ENCODE measurements at regions not wholly inside any gene's neighbourhood (a gene's known extent, or its start where the extent isn't known, plus 50 kb on each side); places are given as distances from the start of the nearest gene placed in this dataset.

DNA sequence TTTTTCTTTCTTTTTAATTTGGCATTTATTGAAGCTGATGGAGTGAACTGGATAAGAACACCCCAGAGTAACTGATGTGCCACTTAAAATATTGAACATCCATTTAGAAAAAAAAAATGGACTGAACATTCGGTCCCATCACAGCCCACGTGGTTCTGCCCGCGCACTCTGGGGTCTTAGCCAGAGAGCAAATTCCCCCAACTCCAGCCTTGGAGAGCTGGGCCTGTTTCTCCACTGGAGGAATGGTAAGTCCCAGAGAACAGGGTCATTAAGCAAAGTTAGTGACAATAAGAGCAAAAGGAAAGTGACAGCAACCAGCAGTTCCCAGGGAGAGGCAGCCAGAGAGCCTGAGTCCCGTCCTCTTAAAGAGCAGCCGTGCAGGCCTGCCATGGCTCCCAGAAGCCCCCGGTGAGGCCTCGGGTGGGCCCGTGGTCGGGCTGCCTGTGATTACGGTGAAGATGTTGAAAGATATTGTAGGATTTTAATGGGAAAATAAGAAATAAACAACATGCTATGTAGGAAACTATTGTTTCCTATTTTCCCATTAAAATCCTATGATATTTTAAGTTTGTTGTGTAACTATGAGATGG lies 487.9 kb upstream of the MKI67 start:
- Histone ChIP-seq H3K4me1 (ENCODE audit: control insufficient read depth in 1 of 2, insufficient read depth in 2 of 2, low read depth in 1 of 2, low read length in 1 of 2) (no peaks in the 10 kb centered on the region; a peak in 1 of 4 replicates), H3K9me2 (no peaks in the 10 kb centered on the region), H3K4me3 (ENCODE audit: low read depth in 2 of 2, low read length in 1 of 2) (no peak overlapping the region), H3K36me3 (replicated peaks in 1 of 2; ENCODE audit: control insufficient read depth in 1 of 2, insufficient read depth in 2 of 2, low read length in 1 of 2) (no peaks in the 10 kb centered on the region), H3K27ac (ENCODE audit: low read depth in 2 of 2, low read length in 1 of 2) (no peak overlapping the region), H3K9ac (no peak overlapping the region), H4K20me1 (ENCODE audit: insufficient read depth) (no peaks in the 10 kb centered on the region), H3K27me3 (ENCODE audit: insufficient read depth) (no peaks in the 10 kb centered on the region), H3K79me2 (ENCODE audit: insufficient read depth) (no peaks in the 10 kb centered on the region), H3K4me2 (no peak overlapping the region), H3K9me3 (0 out of 2 replicates have a peak, but pooled peaks cover 3% of the 10 kb centered on the region), H3F3A (replicated peaks; ENCODE audit: insufficient read depth) (no peaks in the 10 kb centered on the region), H2AFZ (ENCODE audit: low read depth) (no peak overlapping the region)
- WGBS (ENCODE audit: low lambda C conversion rate): 44% methylated on average over 11 of the region's 11 CpGs
- CTCF ChIA-PET: no interaction called here
- no peak for DNase-seq
- POLR2A ChIA-PET: no interaction called here
- no peak for TF ChIP-seq GATA2 (CRISPR knock-in tag; IDR thresholded peaks at IDR 0.05)
- TF ChIP-seq RXRA (IDR thresholded peaks at IDR 0.05; ENCODE audit: borderline replicate concordance, low read depth): no peak
- TF ChIP-seq SMC3 (IDR thresholded peaks at IDR 0.05; ENCODE audit: low read depth, low read length): no peak
- TF ChIP-seq, protein P1, sequence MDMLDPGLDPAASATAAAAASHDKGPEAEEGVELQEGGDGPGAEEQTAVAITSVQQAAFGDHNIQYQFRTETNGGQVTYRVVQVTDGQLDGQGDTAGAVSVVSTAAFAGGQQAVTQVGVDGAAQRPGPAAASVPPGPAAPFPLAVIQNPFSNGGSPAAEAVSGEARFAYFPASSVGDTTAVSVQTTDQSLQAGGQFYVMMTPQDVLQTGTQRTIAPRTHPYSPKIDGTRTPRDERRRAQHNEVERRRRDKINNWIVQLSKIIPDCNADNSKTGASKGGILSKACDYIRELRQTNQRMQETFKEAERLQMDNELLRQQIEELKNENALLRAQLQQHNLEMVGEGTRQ (IDR thresholded peaks at IDR 0.05; ENCODE audit: borderline replicate concordance, low read depth, low read length): no peak

DNA sequence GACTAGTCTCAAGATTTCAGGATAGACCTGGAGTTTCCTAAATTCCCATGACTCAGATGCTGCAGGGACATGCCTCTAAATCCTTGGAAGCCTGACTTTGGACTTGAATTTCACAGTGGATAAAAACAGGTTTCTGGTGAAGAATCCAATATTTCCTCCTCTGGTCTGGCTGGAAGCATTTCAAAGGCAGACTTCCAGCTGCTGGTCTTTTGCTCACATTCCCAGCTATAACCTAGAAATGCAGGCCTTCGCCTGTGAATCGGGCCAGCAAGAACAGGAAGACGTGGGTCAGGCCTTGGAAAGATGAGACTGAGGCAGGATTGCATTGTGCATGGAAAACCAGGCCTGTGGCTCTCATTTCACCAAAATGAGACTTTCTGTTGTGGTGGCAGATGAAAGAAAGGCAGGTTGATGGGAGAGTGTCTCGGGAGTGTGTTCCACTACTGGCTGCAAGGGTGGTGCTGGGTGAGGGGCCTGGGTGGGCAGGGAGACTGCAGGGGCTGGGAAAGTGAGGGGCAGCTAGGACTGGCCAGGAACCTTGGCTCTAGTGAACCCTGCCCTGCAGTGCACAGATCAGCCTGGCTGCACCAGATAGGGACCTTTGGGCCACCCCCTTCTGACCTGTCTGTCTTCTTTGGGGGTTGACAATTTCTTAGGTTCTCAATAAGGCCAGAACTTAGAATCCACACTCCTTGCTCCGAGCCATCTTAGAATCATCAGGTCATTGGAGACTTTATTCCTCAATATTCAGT lies 488.8 kb upstream of the MKI67 start:
- Histone ChIP-seq H3K4me3 (ENCODE audit: low read depth in 2 of 2, low read length in 1 of 2) (no peak overlapping the region), H3K9me3 (0 out of 2 replicates have a peak, but pooled peaks cover 3% of the 10 kb centered on the region), H3K9me2 (no peaks in the 10 kb centered on the region), H2AFZ (ENCODE audit: low read depth) (no peak overlapping the region), H4K20me1 (ENCODE audit: insufficient read depth) (no peaks in the 10 kb centered on the region), H3K27ac (ENCODE audit: low read depth in 2 of 2, low read length in 1 of 2) (no peak overlapping the region), H3K79me2 (ENCODE audit: insufficient read depth) (no peaks in the 10 kb centered on the region), H3F3A (replicated peaks; ENCODE audit: insufficient read depth) (no peaks in the 10 kb centered on the region), H3K27me3 (ENCODE audit: insufficient read depth) (no peaks in the 10 kb centered on the region), H3K36me3 (replicated peaks in 1 of 2; ENCODE audit: control insufficient read depth in 1 of 2, insufficient read depth in 2 of 2, low read length in 1 of 2) (no peaks in the 10 kb centered on the region), H3K4me2 (no peak overlapping the region), H3K9ac (no peak overlapping the region), H3K4me1 (ENCODE audit: control insufficient read depth in 1 of 2, insufficient read depth in 2 of 2, low read depth in 1 of 2, low read length in 1 of 2) (no peaks in the 10 kb centered on the region)
- POLR2A ChIA-PET: no interaction called here
- WGBS (ENCODE audit: low lambda C conversion rate): 11% methylated on average over 5 of the region's 5 CpGs
- CTCF ChIA-PET: no interaction called here
- DNase-seq: no peak
- TF ChIP-seq, protein P2, sequence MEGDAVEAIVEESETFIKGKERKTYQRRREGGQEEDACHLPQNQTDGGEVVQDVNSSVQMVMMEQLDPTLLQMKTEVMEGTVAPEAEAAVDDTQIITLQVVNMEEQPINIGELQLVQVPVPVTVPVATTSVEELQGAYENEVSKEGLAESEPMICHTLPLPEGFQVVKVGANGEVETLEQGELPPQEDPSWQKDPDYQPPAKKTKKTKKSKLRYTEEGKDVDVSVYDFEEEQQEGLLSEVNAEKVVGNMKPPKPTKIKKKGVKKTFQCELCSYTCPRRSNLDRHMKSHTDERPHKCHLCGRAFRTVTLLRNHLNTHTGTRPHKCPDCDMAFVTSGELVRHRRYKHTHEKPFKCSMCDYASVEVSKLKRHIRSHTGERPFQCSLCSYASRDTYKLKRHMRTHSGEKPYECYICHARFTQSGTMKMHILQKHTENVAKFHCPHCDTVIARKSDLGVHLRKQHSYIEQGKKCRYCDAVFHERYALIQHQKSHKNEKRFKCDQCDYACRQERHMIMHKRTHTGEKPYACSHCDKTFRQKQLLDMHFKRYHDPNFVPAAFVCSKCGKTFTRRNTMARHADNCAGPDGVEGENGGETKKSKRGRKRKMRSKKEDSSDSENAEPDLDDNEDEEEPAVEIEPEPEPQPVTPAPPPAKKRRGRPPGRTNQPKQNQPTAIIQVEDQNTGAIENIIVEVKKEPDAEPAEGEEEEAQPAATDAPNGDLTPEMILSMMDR (IDR thresholded peaks at IDR 0.05): no peak

DNA sequence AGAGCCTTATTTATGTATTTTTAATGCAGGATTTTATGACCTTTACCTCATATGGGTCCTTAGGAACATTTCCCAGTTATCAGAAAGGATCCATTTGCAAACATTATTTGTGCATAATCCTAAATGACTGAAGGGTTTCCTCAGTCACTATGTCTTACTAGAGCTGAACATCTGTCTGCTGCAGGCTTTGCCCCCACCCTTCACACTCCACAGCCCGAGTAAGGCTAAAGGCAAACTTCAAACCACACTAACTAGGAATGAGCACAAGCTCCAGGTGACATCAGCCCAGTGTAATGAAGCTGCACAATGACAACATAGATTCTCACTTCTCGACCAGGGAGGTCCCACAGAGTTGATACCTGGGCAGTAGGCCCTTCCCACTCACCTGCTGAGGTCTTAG lies 491.3 kb upstream of the MKI67 start:
- H3K9ac ChIP-seq: no peak overlapping the region
- no peak overlapping the region for H3K27ac ChIP-seq (ENCODE audit: low read depth in 2 of 2, low read length in 1 of 2)
- H3K4me3 ChIP-seq (ENCODE audit: low read depth in 2 of 2, low read length in 1 of 2): no peak overlapping the region
- H3F3A ChIP-seq (replicated peaks; ENCODE audit: insufficient read depth): no peaks in the 10 kb centered on the region
- no peaks in the 10 kb centered on the region for H4K20me1 ChIP-seq (ENCODE audit: insufficient read depth)
- TF ChIP-seq GABPA (IDR thresholded peaks at IDR 0.05; ENCODE audit: low read depth) (no peak), NFIC (IDR thresholded peaks at IDR 0.05; ENCODE audit: borderline replicate concordance) (no peak), TCF12 (IDR thresholded peaks at IDR 0.05) (no peak), FOSL2 (IDR thresholded peaks at IDR 0.05; ENCODE audit: borderline replicate concordance, low read depth) (no peak), MXI1 (IDR thresholded peaks at IDR 0.05; ENCODE audit: low read depth, low read length) (no peak), POLR2AphosphoS5 (IDR thresholded peaks at IDR 0.05; ENCODE audit: low read depth, low read length) (no peak), MEF2A (IDR thresholded peaks at IDR 0.05; ENCODE audit: borderline replicate concordance, low read depth) (no peak), ELF1 (IDR thresholded peaks at IDR 0.05) (no peak), RFX5 (IDR thresholded peaks at IDR 0.05; ENCODE audit: low read length) (no peak)
- TF ChIP-seq, protein P3, sequence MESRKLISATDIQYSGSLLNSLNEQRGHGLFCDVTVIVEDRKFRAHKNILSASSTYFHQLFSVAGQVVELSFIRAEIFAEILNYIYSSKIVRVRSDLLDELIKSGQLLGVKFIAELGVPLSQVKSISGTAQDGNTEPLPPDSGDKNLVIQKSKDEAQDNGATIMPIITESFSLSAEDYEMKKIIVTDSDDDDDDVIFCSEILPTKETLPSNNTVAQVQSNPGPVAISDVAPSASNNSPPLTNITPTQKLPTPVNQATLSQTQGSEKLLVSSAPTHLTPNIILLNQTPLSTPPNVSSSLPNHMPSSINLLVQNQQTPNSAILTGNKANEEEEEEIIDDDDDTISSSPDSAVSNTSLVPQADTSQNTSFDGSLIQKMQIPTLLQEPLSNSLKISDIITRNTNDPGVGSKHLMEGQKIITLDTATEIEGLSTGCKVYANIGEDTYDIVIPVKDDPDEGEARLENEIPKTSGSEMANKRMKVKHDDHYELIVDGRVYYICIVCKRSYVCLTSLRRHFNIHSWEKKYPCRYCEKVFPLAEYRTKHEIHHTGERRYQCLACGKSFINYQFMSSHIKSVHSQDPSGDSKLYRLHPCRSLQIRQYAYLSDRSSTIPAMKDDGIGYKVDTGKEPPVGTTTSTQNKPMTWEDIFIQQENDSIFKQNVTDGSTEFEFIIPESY (IDR thresholded peaks at IDR 0.05; ENCODE audit: borderline replicate concordance, low read depth): no peak
- no peaks in the 10 kb centered on the region for H3K9me3 ChIP-seq
- H3K9me2 ChIP-seq: no peaks in the 10 kb centered on the region
- no peaks in the 10 kb centered on the region for H3K79me2 ChIP-seq (ENCODE audit: insufficient read depth)
- H3K4me1 ChIP-seq (ENCODE audit: control insufficient read depth in 1 of 2, insufficient read depth in 2 of 2, low read depth in 1 of 2, low read length in 1 of 2): no peaks in the 10 kb centered on the region
- no peak overlapping the region for H3K4me2 ChIP-seq
- no peak overlapping the region for H2AFZ ChIP-seq (ENCODE audit: low read depth)
- POLR2A ChIA-PET: no interaction called here
- CTCF ChIA-PET: interaction anchor here (1.2 kb wide), 1 partner anchor 15 kb away, joined by 5 read pairs; no protein-coding TSS in a partner anchor
- 0% methylated on average over 2 of the region's 2 CpGs for WGBS (ENCODE audit: low lambda C conversion rate)
- H3K36me3 ChIP-seq (replicated peaks in 1 of 2; ENCODE audit: control insufficient read depth in 1 of 2, insufficient read depth in 2 of 2, low read length in 1 of 2): no peaks in the 10 kb centered on the region
- no peaks in the 10 kb centered on the region for H3K27me3 ChIP-seq (ENCODE audit: insufficient read depth)
- DNase-seq: no peak
